GM12878 (cell line): ENCODE measurements at regions not wholly inside any gene's neighbourhood (a gene's known extent, or its start where the extent isn't known, plus 50 kb on each side); places are given as distances from the start of the nearest gene placed in this dataset.

Source experiments
- CBX5 ChIP-seq: sonication (generic); IDR thresholded peaks from 2 replicates; pipeline ENCODE4 v1.6.1; 2016; ENCODE audit warnings: low read depth, moderate library complexity, mild to moderate bottlenecking, inconsistent platforms
- CTCF ChIP-seq, 3 experiments: IDR thresholded peaks in 2 of 3; conservative IDR thresholded peaks in 1 of 3; 2 replicates each; pipeline ENCODE4 v1.5.1; 2011; ENCODE audit warnings: low read depth in 3 of 3, low read length in 3 of 3, mild to moderate bottlenecking in 3 of 3, control low read depth in 2 of 3, moderate library complexity in 2 of 3, inconsistent platforms in 1 of 3, mixed read lengths in 1 of 3; ENCODE audit not compliant: control insufficient read depth in 2 of 3, insufficient read depth in 1 of 3; ENCODE audit errors: extremely low read depth in 1 of 3
- E2F4 ChIP-seq: IDR thresholded peaks from 2 replicates; pipeline ENCODE4 v1.6.1; 2012; ENCODE audit warnings: low read depth, low read length, improper control_type of control experiment
- EZH2 ChIP-seq: IDR thresholded peaks from 2 replicates; pipeline ENCODE4 v1.6.1; 2012; ENCODE audit warnings: low read depth, mild to moderate bottlenecking, control low read depth, inconsistent platforms, low read length, borderline replicate concordance; ENCODE audit not compliant: control insufficient read depth
- HDAC6 ChIP-seq: fragments of 200-600 bp; sonication (generic); IDR thresholded peaks from one replicate; pipeline ENCODE4 v1.8.0; 2017; ENCODE audit warnings: antibody characterized with exemption; ENCODE audit not compliant: unreplicated experiment
- SUPT20H ChIP-seq: IDR thresholded peaks from 2 replicates; pipeline ENCODE4 v1.6.1; 2011; ENCODE audit warnings: low read depth, mild to moderate bottlenecking, low read length, moderate library complexity, borderline replicate concordance; ENCODE audit not compliant: control insufficient read depth
- USF2 ChIP-seq: IDR thresholded peaks from 2 replicates; pipeline ENCODE4 v1.6.1; 2011; ENCODE audit warnings: low read depth, low read length, improper control_type of control experiment, borderline replicate concordance
- ZNF24 ChIP-seq: fragments of 450-650 bp; IDR thresholded peaks from 2 replicates; pipeline ENCODE4 v1.6.1; 2017; ENCODE audit warnings: antibody characterized with exemption, mild to moderate bottlenecking
- ZNF687 ChIP-seq: fragments of 450-650 bp; IDR thresholded peaks from 2 replicates; pipeline ENCODE4 v1.6.1; 2017; ENCODE audit warnings: mild to moderate bottlenecking, moderate library complexity

- no peak for TF ChIP-seq SUPT20H
- TF ChIP-seq USF2, result no peak
- TF ChIP-seq CBX5, result no peak
- TF ChIP-seq ZNF24, result no peak
- no peak for TF ChIP-seq CTCF (IDR thresholded peaks at IDR 0.05 in 2 of 3, conservative IDR thresholded peaks at IDR 0.05 in 1 of 3; ENCODE audit: control insufficient read depth in 2 of 3, extremely low read depth in 1 of 3, insufficient read depth in 1 of 3, low read depth in 3 of 3, low read length in 3 of 3)
- TF ChIP-seq ZNF687, result no peak
- TF ChIP-seq EZH2, result no peak
- no peak for TF ChIP-seq HDAC6
- TF ChIP-seq E2F4, result no peak
Measured at GRCh38 chr4:135383356-135384288, 1182.0 kb upstream of the PABPC4L start.
